ENCODE measurements at regions not wholly inside any gene's neighbourhood (a gene's known extent, or its start where the extent isn't known, plus 50 kb on each side); places are given as distances from the start of the nearest gene placed in this dataset.

GRCh38 chr17:55635253-55635914 lies 87.3 kb downstream of the TMEM100 start:
- TF ChIP-seq CTCF (IDR thresholded peaks at IDR 0.05) (no peak), POLR2A (IDR thresholded peaks at IDR 0.05) (no peak)

All from upper lobe of left lung (tissue), 4 donors.